Activated B cell treated with CpG ODN at 0.5 μM for 24 hours (primary cell): ENCODE measurements at regions not wholly inside any gene's neighbourhood (a gene's known extent, or its start where the extent isn't known, plus 50 kb on each side); places are given as distances from the start of the nearest gene placed in this dataset.

Experiments
- ATAC-seq: fragments of 200-7000 bp; cut with Tn5 transposase; one replicate; pipeline ENCODE4 v1.10.0; 2021; ENCODE audit warnings: low read depth, mild to moderate bottlenecking, moderate library complexity
- CTCF ChIA-PET: fragments of 350-600 bp; sonication (Branson Sonifier 250); formaldehyde crosslinking; loops from one replicate; lab custom pipeline; 2021; ENCODE audit warnings: antibody characterized with exemption; lab: Charles Lee
- POLR2A ChIA-PET: fragments of 350-600 bp; sonication (Branson Sonifier 250); formaldehyde crosslinking; loops from one replicate; lab custom pipeline; 2021; ENCODE audit warnings: antibody characterized with exemption; lab: Charles Lee
- DNase-seq: peaks from one replicate; pipeline ENCODE4 v3.0.0; 2022
- H3K27ac Mint-ChIP-seq: one replicate; pipeline ENCODE4 v1.8.0; 2020; ENCODE audit warnings: mixed read lengths
- H3K27me3 Mint-ChIP-seq: one replicate; pipeline ENCODE4 v1.8.0; 2021; ENCODE audit warnings: mixed read lengths
- H3K36me3 Mint-ChIP-seq: one replicate; pipeline ENCODE4 v1.8.0; 2021; ENCODE audit warnings: low read depth, mixed read lengths
- H3K4me1 Mint-ChIP-seq: one replicate; pipeline ENCODE4 v1.8.0; 2021; ENCODE audit warnings: mixed read lengths
- H3K4me3 Mint-ChIP-seq: one replicate; pipeline ENCODE4 v1.8.0; 2020; ENCODE audit warnings: mild to moderate bottlenecking, mixed read lengths
- H3K9me3 Mint-ChIP-seq: one replicate; pipeline ENCODE4 v1.8.0; 2020; ENCODE audit warnings: mixed read lengths
- CTCF ChIP-seq: fragments of 200-600 bp; IDR thresholded peaks from one replicate; pipeline ENCODE4 v1.8.0; 2022; ENCODE audit warnings: antibody characterized with exemption, mild to moderate bottlenecking
- intact Hi-C: fragments of 100-400 bp; cut with micrococcal nuclease; formaldehyde crosslinking; loops from one replicate; pipeline ENCODE4 v1.15.1; 2024

- POLR2A ChIA-PET: interaction anchor here (0.6 to 2.4 kb wide), 7 partner anchors 10 to 807 kb away, joined by 3 to 11 read pairs (median 6); no protein-coding TSS in a partner anchor
- Mint-ChIP-seq H3K4me3 (peak overlapping the region; percentile 70), H3K4me1 (peaks cover 39% of the 10 kb centered on the region), H3K36me3 (no peaks in the 10 kb centered on the region), H3K27ac (peak overlapping the region; percentile 65), H3K9me3 (no peaks in the 10 kb centered on the region), H3K27me3 (no peaks in the 10 kb centered on the region)
- ATAC-seq: peak; percentile 29
- no peak for DNase-seq
- CTCF ChIA-PET: interaction anchor here (0.8 to 2.9 kb wide), 4 partner anchors 9 to 30 kb away, joined by 3 to 20 read pairs (median 4); no protein-coding TSS in a partner anchor
- intact Hi-C loops: loop anchor here (1.0 kb wide), 1 partner anchor 12 kb away; no protein-coding TSS in a partner anchor
- TF ChIP-seq CTCF: no peak
Measured at GRCh38 chr15:70474471-70475406, 288.6 kb downstream of the UACA start.

GRCh38 chr15:70473581-70474370 is 289.6 kb downstream of the UACA start:
- no peak for DNase-seq
- POLR2A ChIA-PET: interaction anchor here (1.3 to 2.4 kb wide), 4 partner anchors 9 to 367 kb away, joined by 4 to 11 read pairs (median 6); no protein-coding TSS in a partner anchor
- H3K27ac Mint-ChIP-seq: no peak overlapping the region

GRCh38 chr15:70471517-70471916 is 291.8 kb downstream of the UACA start:
- peaks cover 3% of the 10 kb centered on the region for H3K27me3 Mint-ChIP-seq
- H3K4me1 Mint-ChIP-seq: peaks cover 23% of the 10 kb centered on the region
- no peak for DNase-seq
- no peak for TF ChIP-seq CTCF
- POLR2A ChIA-PET: no interaction called here
- H3K36me3 Mint-ChIP-seq: no peaks in the 10 kb centered on the region
- intact Hi-C loops: no loop called here
- no peak overlapping the region for H3K27ac Mint-ChIP-seq
- no peaks in the 10 kb centered on the region for H3K9me3 Mint-ChIP-seq
- ATAC-seq: no peak
- no peak overlapping the region for H3K4me3 Mint-ChIP-seq
- CTCF ChIA-PET: interaction anchor here (0.9 to 1.4 kb wide), 2 partner anchors 11 to 895 kb away, joined by 4 to 5 read pairs; no protein-coding TSS in a partner anchor

More at GRCh38 chr15:70473581-70474370, 289.6 kb downstream of the UACA start:
- no peak for TF ChIP-seq CTCF
- Mint-ChIP-seq H3K4me3 (no peak overlapping the region), H3K4me1 (peaks cover 32% of the 10 kb centered on the region), H3K36me3 (no peaks in the 10 kb centered on the region), H3K27me3 (no peaks in the 10 kb centered on the region), H3K9me3 (no peaks in the 10 kb centered on the region)
- ATAC-seq: no peak
- intact Hi-C loops: no loop called here
- CTCF ChIA-PET: interaction anchor here (2.9 kb wide), 1 partner anchor 8 kb away, joined by 20 read pairs; no protein-coding TSS in a partner anchor

GRCh38 chr15:70470556-70471191 is 292.7 kb downstream of the UACA start:
- POLR2A ChIA-PET: interaction anchor here (1.2 kb wide), 1 partner anchor 13 kb away, joined by 3 read pairs; no protein-coding TSS in a partner anchor
- H3K27ac Mint-ChIP-seq: no peak overlapping the region
- no peaks in the 10 kb centered on the region for H3K36me3 Mint-ChIP-seq
- TF ChIP-seq CTCF: no peak
- intact Hi-C loops: no loop called here
- peaks cover 19% of the 10 kb centered on the region for H3K4me1 Mint-ChIP-seq
- DNase-seq (no peak), ATAC-seq (no peak)
- no peak overlapping the region for H3K4me3 Mint-ChIP-seq
- H3K27me3 Mint-ChIP-seq: peaks cover 3% of the 10 kb centered on the region
- H3K9me3 Mint-ChIP-seq: no peaks in the 10 kb centered on the region
- CTCF ChIA-PET: interaction anchor here (0.9 to 1.4 kb wide), 2 partner anchors 11 to 894 kb away, joined by 4 to 5 read pairs; no protein-coding TSS in a partner anchor
